ENCODE measurements at regions not wholly inside any gene's neighbourhood (a gene's known extent, or its start where the extent isn't known, plus 50 kb on each side); places are given as distances from the start of the nearest gene placed in this dataset.

DNA sequence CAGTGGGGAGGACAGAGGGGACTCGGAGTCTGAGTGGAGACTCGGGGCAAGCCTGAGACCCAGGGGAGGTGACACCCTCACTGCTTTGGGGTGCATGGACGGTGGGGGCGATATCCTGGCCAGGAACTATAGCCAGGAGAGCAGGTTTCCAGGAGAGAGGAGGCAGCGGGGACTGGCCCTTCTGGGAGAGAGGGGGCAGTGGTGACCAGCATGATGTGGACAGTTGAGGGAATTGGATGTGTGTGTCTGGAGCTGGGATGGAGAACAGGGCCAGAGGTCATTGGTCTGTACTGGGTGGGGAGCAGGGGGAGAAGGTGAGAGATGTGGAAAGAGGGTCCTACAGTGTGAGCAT lies 63.6 kb downstream of the ACKR3 start:
- Histone ChIP-seq H2BK120ac (replicated peaks; ENCODE audit: low read depth, low read length) (no peak overlapping the region), H2AK5ac (ENCODE audit: low read depth, low read length) (no peak overlapping the region), H3K23me2 (ENCODE audit: low read depth, low read length) (no peaks in the 10 kb centered on the region; the same call in 1 of the 2 replicates), H2BK15ac (ENCODE audit: low read length) (no peak overlapping the region), H3K14ac (ENCODE audit: insufficient read length) (no peak overlapping the region), H4K20me1 (replicated peaks in 1 of 2; ENCODE audit: control insufficient read depth in 1 of 2, insufficient read depth in 2 of 2, low read length in 2 of 2) (no peaks in the 10 kb centered on the region), H3K36me3 (ENCODE audit: control insufficient read depth in 2 of 4, insufficient read depth in 4 of 4, low read length in 3 of 4) (no peaks in the 10 kb centered on the region), H3K56ac (replicated peaks; ENCODE audit: insufficient read length, low read depth, low read length) (no peak overlapping the region), H2BK12ac (ENCODE audit: low read depth, low read length) (no peak overlapping the region), H3K9me3 (ENCODE audit: insufficient read depth in 2 of 2, low read depth in 1 of 2, low read length in 1 of 2) (no peaks in the 10 kb centered on the region; a peak in 1 of 4 replicates), H3K79me1 (ENCODE audit: low read depth, low read length) (no peaks in the 10 kb centered on the region), H3K4me3 (ENCODE audit: extremely low read depth in 1 of 4, insufficient read depth in 2 of 4, low read depth in 3 of 4, low read length in 4 of 4) (no peak overlapping the region), H2BK20ac (ENCODE audit: low read length) (no peak overlapping the region), H3K23ac (ENCODE audit: insufficient read length) (no peak overlapping the region), H2BK5ac (ENCODE audit: low read depth, low read length) (no peak overlapping the region), H4K5ac (ENCODE audit: insufficient read length, low read depth, low read length) (no peak overlapping the region), H2AFZ (ENCODE audit: low read length) (no peak overlapping the region), H3K9ac (replicated peaks in 1 of 4; ENCODE audit: extremely low read depth in 1 of 4, low read depth in 3 of 4, low read length in 3 of 4) (no peak overlapping the region), H4K91ac (replicated peaks; ENCODE audit: insufficient read length, low read length) (no peak overlapping the region), H3K27ac (ENCODE audit: low read depth, low read length) (no peak overlapping the region), H3K4me2 (ENCODE audit: insufficient read depth in 1 of 2, low read depth in 2 of 2, low read length in 2 of 2) (no peak overlapping the region), H3K4me1 (replicated peaks in 1 of 4; ENCODE audit: control insufficient read depth in 3 of 4, insufficient read depth in 4 of 4, low read length in 3 of 4) (no peaks in the 10 kb centered on the region), H3K4ac (replicated peaks; ENCODE audit: insufficient read length, low read depth, low read length) (no peak overlapping the region), H4K8ac (ENCODE audit: extremely low read depth, insufficient read depth, low read length) (no peak overlapping the region; the same call in 1 of the 2 replicates), H3K79me2 (ENCODE audit: control insufficient read depth in 1 of 2, insufficient read depth in 2 of 2, low read length in 2 of 2) (no peaks in the 10 kb centered on the region), H3K27me3 (replicated peaks in 1 of 4; ENCODE audit: control insufficient read depth in 3 of 4, extremely low read depth in 1 of 4, insufficient read depth in 3 of 4, low read length in 3 of 4) (no peaks in the 10 kb centered on the region; a peak in 1 of 7 replicates), H3K18ac (ENCODE audit: extremely low read depth, low read length) (no peak overlapping the region)
- CTCF ChIA-PET (ENCODE audit: partially characterized antibody) = interaction anchor here (0.9 to 1.7 kb wide), 3 partner anchors 10 to 23 kb away, joined by 3 to 4 read pairs (median 4); no protein-coding TSS in a partner anchor
- POLR2A ChIA-PET (ENCODE audit: partially characterized antibody) = interaction anchor here (0.9 kb wide), 1 partner anchor 16 kb away, joined by 3 read pairs; no protein-coding TSS in a partner anchor
- DNase-seq (ENCODE audit: low read depth in 1 of 2, low spot score in 2 of 2) = no peak
- 95% methylated on average over 5 of the region's 5 CpGs; no CpG with 5 or more reads in 1 of the 2 experiments for WGBS, 2 experiments (ENCODE audit: extremely low coverage in 1 of 2, insufficient coverage in 1 of 2, insufficient read length in 1 of 2, insufficient replicate concordance in 2 of 2, low coverage in 1 of 2, low lambda C conversion rate in 2 of 2, missing lambda C conversion rate in 1 of 2)
- no peak for FAIRE-seq
- TF ChIP-seq JUN (IDR thresholded peaks at IDR 0.05; ENCODE audit: low read depth, low read length) = no peak
- no peak for TF ChIP-seq RXRA (IDR thresholded peaks at IDR 0.05; ENCODE audit: insufficient read depth, low read depth, low read length)
- TF ChIP-seq GTF2F1 (IDR thresholded peaks at IDR 0.05; ENCODE audit: borderline replicate concordance, low read depth, low read length) = no peak
- no peak for TF ChIP-seq CBX8 (IDR thresholded peaks at IDR 0.05; ENCODE audit: borderline replicate concordance, low read depth, low read length)
- no peak for TF ChIP-seq TAF7 (optimal IDR thresholded peaks at IDR 0.05; ENCODE audit: borderline replicate concordance, low read depth, low read length)
- TF ChIP-seq SP2 (IDR thresholded peaks at IDR 0.05; ENCODE audit: low read length) = no peak
- TF ChIP-seq JUND (IDR thresholded peaks at IDR 0.05; ENCODE audit: low read length) = no peak
- no peak for TF ChIP-seq NANOG (IDR thresholded peaks at IDR 0.05; ENCODE audit: insufficient read depth, low read depth, low read length, poor library complexity, severe bottlenecking)
- TF ChIP-seq CHD1 (IDR thresholded peaks at IDR 0.05; ENCODE audit: low read depth, low read length) = no peak
- no peak for TF ChIP-seq CTCF (IDR thresholded peaks at IDR 0.05; ENCODE audit: control extremely low read depth in 1 of 3, insufficient read depth in 1 of 3, low read depth in 1 of 3, low read length in 3 of 3)
- no peak for TF ChIP-seq KDM1A (IDR thresholded peaks at IDR 0.05; ENCODE audit: borderline replicate concordance, low read length)
- no peak for TF ChIP-seq RNF2 (IDR thresholded peaks at IDR 0.05; ENCODE audit: borderline replicate concordance, low read depth, low read length, missing control alignments, poor library complexity, severe bottlenecking)

Data from H1 (cell line).